Fibroblast of lung (primary cell): ENCODE measurements at regions not wholly inside any gene's neighbourhood (a gene's known extent, or its start where the extent isn't known, plus 50 kb on each side); places are given as distances from the start of the nearest gene placed in this dataset.

Experiments used
- CTCF ChIP-seq, 2 donors: IDR thresholded peaks in 1 of 2; conservative IDR thresholded peaks in 1 of 2; 1 replicate in 1 of 2; 2 replicates in 1 of 2; pipeline ENCODE4 v1.5.1; 2011 to 2012; ENCODE audit warnings: low read length in 2 of 2, control low read depth in 1 of 2, inconsistent platforms in 1 of 2, low read depth in 1 of 2, mild to moderate bottlenecking in 1 of 2
- EZH2 ChIP-seq: IDR thresholded peaks from 2 replicates; pipeline ENCODE4 v1.5.1; 2012; ENCODE audit warnings: low read length, control low read depth, mild to moderate bottlenecking; ENCODE audit errors: missing control alignments

- no peak for TF ChIP-seq CTCF (conservative IDR thresholded peaks at IDR 0.05 in 1 of 2, IDR thresholded peaks at IDR 0.05 in 1 of 2; ENCODE audit: low read depth in 1 of 2, low read length in 2 of 2)
- TF ChIP-seq EZH2: no peak
Observed at GRCh38 chr4:19472666-19473065, 779.0 kb upstream of the SLIT2 start.
